ENCODE measurements at regions not wholly inside any gene's neighbourhood (a gene's known extent, or its start where the extent isn't known, plus 50 kb on each side); places are given as distances from the start of the nearest gene placed in this dataset.
"Not testable (repeated sequence)": the region's sequence is repeated elsewhere in the genome, so short reads cannot be mapped to it uniquely, and the experiment has no call there.

DNA sequence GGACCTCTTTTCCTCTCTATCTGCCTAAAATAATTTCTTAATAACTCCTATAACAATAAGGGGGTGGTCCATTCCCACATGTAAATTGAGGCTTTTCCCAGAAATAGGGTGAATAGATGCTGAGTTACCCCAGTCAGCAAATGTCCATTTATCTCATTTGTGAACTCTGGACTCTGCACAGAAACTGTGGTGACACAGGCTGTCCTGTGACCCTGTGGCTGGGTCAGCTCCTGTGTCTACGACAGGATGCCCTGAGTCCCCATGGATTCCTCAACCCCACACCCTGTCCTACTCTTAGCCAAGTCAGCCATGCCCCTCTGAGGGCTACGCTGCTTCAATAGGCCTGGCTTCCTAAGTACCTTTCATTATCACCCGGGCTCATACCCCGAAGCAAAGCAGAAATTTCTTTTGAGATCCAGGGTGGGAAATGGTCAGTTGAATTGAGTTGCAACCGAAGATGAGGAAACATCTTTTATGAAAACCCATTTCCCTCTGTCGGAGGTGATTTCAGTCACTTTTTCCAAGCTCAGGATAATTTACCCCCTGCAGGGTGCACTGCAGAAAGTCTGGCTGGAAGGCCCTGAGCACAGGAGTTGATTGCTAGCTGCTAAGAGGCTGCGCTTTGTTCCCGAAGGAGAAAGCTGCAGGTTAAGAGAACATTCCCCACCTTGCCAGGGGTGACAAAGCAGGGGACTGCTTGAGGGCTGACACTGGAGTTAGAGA lies 89.5 kb upstream of the PRSS12 start:
- not testable (repeated sequence) for H3K36me3 ChIP-seq (ENCODE audit: control insufficient read depth in 1 of 2, insufficient read depth in 2 of 2, low read length in 2 of 2); H3K9me3 ChIP-seq (ENCODE audit: control insufficient read depth in 1 of 2, low read length in 2 of 2)

DNA sequence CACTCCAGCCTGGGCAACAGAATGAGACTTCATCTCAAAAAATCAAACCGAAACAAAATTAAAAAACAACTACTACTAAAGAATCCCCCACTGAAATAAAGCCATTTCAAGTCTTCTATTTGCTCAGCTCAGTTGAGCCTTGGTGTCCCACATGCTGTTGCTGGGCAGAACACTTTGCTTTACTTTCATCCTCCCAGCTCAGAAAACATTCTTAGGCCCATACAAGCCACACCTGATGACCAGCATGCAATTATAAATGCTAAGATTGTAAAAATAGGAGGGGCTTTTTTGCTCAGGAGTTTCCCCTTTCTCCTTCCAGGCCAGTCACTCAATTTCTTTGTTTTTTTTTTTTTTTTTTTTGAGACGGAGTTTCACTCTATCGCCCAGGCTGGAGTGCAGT lies 94.6 kb upstream of the PRSS12 start:
- not testable (repeated sequence) for H3K9me3 ChIP-seq (ENCODE audit: control insufficient read depth in 1 of 2, low read length in 2 of 2); H3K4me1 ChIP-seq (ENCODE audit: control insufficient read depth in 1 of 2, insufficient read depth in 2 of 2, low read length in 2 of 2); H3K27me3 ChIP-seq (ENCODE audit: control insufficient read depth in 1 of 2, insufficient read depth in 2 of 2, low read length in 2 of 2); H3K4me3 ChIP-seq (ENCODE audit: low read depth in 1 of 2, low read length in 2 of 2); H3K9ac ChIP-seq (ENCODE audit: low read depth in 1 of 2, low read length in 2 of 2); H3K27ac ChIP-seq (ENCODE audit: low read depth, low read length); H3K36me3 ChIP-seq (ENCODE audit: control insufficient read depth in 1 of 2, insufficient read depth in 2 of 2, low read length in 2 of 2)

More for the DNA sequence above, 89.5 kb upstream of the PRSS12 start:
- H3K9ac ChIP-seq (ENCODE audit: low read depth in 1 of 2, low read length in 2 of 2); H3K27ac ChIP-seq (ENCODE audit: low read depth, low read length); H3K4me3 ChIP-seq (ENCODE audit: low read depth in 1 of 2, low read length in 2 of 2); H3K4me1 ChIP-seq (ENCODE audit: control insufficient read depth in 1 of 2, insufficient read depth in 2 of 2, low read length in 2 of 2); H3K27me3 ChIP-seq (ENCODE audit: control insufficient read depth in 1 of 2, insufficient read depth in 2 of 2, low read length in 2 of 2): not testable (repeated sequence)

DNA sequence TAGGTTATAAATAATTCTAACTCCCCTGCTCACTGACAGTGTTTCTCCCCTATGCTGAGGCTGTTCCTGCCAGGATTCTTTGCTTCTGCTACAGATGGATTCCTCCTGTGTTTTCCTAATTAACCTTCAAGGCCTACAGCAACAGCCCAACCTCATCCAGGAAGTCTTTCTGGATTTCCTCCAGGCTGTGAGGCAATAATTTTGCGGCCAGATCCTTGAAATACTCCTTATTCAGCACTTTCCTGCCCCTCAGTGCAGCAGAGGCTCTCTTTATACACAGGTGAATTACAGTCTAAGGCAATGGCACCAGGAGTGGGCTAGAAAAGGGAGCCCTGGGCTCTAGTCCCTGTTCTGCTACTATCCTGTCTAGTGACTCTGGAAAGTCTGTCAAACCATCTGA lies 102.1 kb upstream of the PRSS12 start:
- H3K9me3 ChIP-seq (ENCODE audit: control insufficient read depth in 1 of 2, low read length in 2 of 2); H3K27me3 ChIP-seq (ENCODE audit: control insufficient read depth in 1 of 2, insufficient read depth in 2 of 2, low read length in 2 of 2); H3K36me3 ChIP-seq (ENCODE audit: control insufficient read depth in 1 of 2, insufficient read depth in 2 of 2, low read length in 2 of 2); H3K9ac ChIP-seq (ENCODE audit: low read depth in 1 of 2, low read length in 2 of 2); H3K27ac ChIP-seq (ENCODE audit: low read depth, low read length); H3K4me3 ChIP-seq (ENCODE audit: low read depth in 1 of 2, low read length in 2 of 2); H3K4me1 ChIP-seq (ENCODE audit: control insufficient read depth in 1 of 2, insufficient read depth in 2 of 2, low read length in 2 of 2): not testable (repeated sequence)

DNA sequence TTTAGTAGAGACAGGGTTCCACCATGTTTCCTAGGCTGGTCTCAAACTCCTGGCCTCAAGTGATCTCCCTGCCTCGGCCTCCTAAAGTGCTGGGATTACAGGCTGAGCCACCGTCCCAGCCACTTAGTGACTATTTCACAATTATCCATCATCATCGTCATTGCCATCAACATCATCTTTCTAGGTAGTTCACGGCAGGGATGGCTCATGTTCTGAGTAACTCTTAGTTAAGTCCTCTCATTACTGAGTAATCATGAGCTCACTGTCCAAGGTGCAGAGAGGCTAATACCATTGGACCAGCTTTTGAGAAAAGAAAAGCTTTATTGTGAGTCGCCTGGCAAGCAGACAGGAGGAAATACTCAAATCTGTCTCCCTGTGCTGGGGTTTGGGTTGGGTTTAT lies 108.6 kb upstream of the PRSS12 start:
- H3K4me3 ChIP-seq (ENCODE audit: low read depth in 1 of 2, low read length in 2 of 2); H3K9ac ChIP-seq (ENCODE audit: low read depth in 1 of 2, low read length in 2 of 2); H3K36me3 ChIP-seq (ENCODE audit: control insufficient read depth in 1 of 2, insufficient read depth in 2 of 2, low read length in 2 of 2); H3K27me3 ChIP-seq (ENCODE audit: control insufficient read depth in 1 of 2, insufficient read depth in 2 of 2, low read length in 2 of 2); H3K4me1 ChIP-seq (ENCODE audit: control insufficient read depth in 1 of 2, insufficient read depth in 2 of 2, low read length in 2 of 2); H3K27ac ChIP-seq (ENCODE audit: low read depth, low read length); H3K9me3 ChIP-seq (ENCODE audit: control insufficient read depth in 1 of 2, low read length in 2 of 2): not testable (repeated sequence)

DNA sequence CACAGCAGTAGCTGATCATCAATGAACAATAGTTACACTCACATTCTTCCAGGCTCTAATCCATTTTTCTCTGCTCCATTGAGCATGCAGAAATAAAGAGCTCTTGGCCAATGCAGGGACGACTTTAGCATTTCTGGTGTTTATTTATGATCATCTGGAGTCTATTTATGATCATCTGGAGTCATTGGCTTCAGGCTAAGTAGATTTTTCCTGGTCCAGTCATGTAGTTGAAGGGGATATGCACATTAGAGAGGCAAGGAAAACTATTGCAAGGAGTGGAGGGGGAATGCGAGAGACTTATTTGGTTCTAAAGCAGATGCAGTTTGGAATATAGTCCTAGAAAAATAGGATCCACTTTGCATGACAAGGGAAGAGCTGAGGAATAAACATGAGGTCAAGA lies 113.0 kb upstream of the PRSS12 start:
- not testable (repeated sequence) for H3K9me3 ChIP-seq (ENCODE audit: control insufficient read depth in 1 of 2, low read length in 2 of 2); H3K36me3 ChIP-seq (ENCODE audit: control insufficient read depth in 1 of 2, insufficient read depth in 2 of 2, low read length in 2 of 2); H3K4me3 ChIP-seq (ENCODE audit: low read depth in 1 of 2, low read length in 2 of 2); H3K4me1 ChIP-seq (ENCODE audit: control insufficient read depth in 1 of 2, insufficient read depth in 2 of 2, low read length in 2 of 2); H3K27me3 ChIP-seq (ENCODE audit: control insufficient read depth in 1 of 2, insufficient read depth in 2 of 2, low read length in 2 of 2); H3K9ac ChIP-seq (ENCODE audit: low read depth in 1 of 2, low read length in 2 of 2); H3K27ac ChIP-seq (ENCODE audit: low read depth, low read length)

DNA sequence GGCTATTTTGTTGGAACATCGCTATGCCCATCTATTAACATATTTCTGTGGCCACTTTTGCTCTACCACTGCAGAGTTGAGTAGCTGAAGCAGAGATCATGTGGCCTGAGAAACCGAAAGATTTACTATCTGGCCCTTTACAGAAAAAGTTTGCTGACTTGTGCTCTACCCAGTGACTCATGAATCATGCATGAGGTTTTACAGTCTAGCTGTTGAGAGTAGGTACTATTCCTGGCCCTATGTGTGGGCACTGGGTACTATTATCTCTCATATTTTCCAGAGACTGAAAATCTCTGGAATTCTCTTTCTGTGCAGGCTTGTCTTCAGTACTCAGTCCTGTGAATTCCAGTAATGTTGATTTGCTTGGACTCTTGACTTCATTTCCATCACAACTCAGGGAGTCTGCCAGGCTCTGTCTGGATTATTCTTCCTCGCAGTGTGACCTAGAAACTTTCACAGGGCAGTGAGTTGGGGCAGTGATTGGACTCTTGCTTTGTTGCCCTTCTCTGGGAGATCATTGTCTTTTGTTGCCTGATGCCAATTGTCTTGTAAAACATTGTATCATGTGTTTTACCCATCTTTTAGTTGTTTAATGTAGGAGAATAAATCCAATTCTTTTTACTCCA lies 121.3 kb upstream of the PRSS12 start:
- not testable (repeated sequence) for H3K9ac ChIP-seq (ENCODE audit: low read depth in 1 of 2, low read length in 2 of 2); H3K36me3 ChIP-seq (ENCODE audit: control insufficient read depth in 1 of 2, insufficient read depth in 2 of 2, low read length in 2 of 2); H3K4me3 ChIP-seq (ENCODE audit: low read depth in 1 of 2, low read length in 2 of 2); H3K4me1 ChIP-seq (ENCODE audit: control insufficient read depth in 1 of 2, insufficient read depth in 2 of 2, low read length in 2 of 2); H3K27me3 ChIP-seq (ENCODE audit: control insufficient read depth in 1 of 2, insufficient read depth in 2 of 2, low read length in 2 of 2); H3K9me3 ChIP-seq (ENCODE audit: control insufficient read depth in 1 of 2, low read length in 2 of 2); H3K27ac ChIP-seq (ENCODE audit: low read depth, low read length)

DNA sequence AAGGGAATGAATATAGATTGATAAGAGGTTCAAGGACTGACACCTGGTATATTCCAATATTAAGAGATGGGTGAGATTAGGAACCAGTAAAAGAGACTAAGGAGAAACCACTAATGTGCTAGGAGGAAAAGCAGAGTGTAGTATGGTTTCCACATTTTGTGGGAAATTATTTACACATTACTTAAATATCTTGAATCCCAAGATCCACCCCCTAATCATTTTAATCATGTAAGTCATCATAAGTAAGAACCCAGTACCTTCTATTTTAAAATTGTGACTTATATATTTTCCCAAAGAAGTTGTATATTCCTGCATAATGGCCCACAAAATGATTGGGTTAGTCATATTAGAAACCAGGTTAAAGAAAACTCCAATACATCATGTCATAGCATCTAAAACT lies 122.0 kb upstream of the PRSS12 start:
- H3K27ac ChIP-seq (ENCODE audit: low read depth, low read length); H3K9me3 ChIP-seq (ENCODE audit: control insufficient read depth in 1 of 2, low read length in 2 of 2); H3K4me1 ChIP-seq (ENCODE audit: control insufficient read depth in 1 of 2, insufficient read depth in 2 of 2, low read length in 2 of 2); H3K36me3 ChIP-seq (ENCODE audit: control insufficient read depth in 1 of 2, insufficient read depth in 2 of 2, low read length in 2 of 2); H3K4me3 ChIP-seq (ENCODE audit: low read depth in 1 of 2, low read length in 2 of 2); H3K9ac ChIP-seq (ENCODE audit: low read depth in 1 of 2, low read length in 2 of 2); H3K27me3 ChIP-seq (ENCODE audit: control insufficient read depth in 1 of 2, insufficient read depth in 2 of 2, low read length in 2 of 2): not testable (repeated sequence)

DNA sequence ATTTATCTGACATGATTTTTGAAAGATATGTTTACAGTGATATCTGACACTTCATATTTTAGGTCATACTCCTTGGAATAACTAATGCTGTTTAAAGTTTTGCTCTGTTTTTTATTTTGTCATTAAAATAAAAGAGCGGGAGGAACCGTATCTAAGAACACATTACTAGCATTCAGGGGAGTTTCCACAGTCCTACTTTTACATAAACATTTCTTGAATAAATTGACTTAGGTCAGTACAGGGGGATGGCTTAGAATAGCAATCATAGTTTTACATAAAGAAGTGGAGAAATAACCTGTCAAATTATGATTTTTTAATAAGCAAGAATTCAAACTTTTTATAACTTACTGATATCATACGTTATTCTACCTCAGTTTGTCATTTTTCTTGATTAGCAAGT lies 123.1 kb upstream of the PRSS12 start:
- H3K9me3 ChIP-seq (ENCODE audit: control insufficient read depth in 1 of 2, low read length in 2 of 2); H3K27ac ChIP-seq (ENCODE audit: low read depth, low read length); H3K27me3 ChIP-seq (ENCODE audit: control insufficient read depth in 1 of 2, insufficient read depth in 2 of 2, low read length in 2 of 2); H3K4me3 ChIP-seq (ENCODE audit: low read depth in 1 of 2, low read length in 2 of 2); H3K9ac ChIP-seq (ENCODE audit: low read depth in 1 of 2, low read length in 2 of 2); H3K4me1 ChIP-seq (ENCODE audit: control insufficient read depth in 1 of 2, insufficient read depth in 2 of 2, low read length in 2 of 2); H3K36me3 ChIP-seq (ENCODE audit: control insufficient read depth in 1 of 2, insufficient read depth in 2 of 2, low read length in 2 of 2): not testable (repeated sequence)

DNA sequence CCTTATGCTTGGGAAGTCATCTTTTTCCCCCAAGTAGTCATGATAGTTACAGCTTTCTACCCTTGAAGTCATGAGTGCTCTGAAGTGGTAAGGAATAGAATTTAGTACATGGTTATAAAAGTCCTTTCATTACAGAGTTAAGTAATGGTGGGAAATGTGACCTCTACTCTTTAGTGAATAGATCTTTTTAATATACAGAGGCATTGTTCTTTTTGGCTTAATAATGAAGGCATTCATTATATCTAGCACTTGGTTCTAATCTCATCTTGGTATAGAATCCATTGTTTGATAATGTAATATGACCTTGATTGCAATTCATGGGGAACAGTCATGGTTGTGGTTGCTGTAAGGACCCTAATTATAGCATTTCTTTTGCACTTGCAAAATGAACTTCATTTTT lies 125.0 kb upstream of the PRSS12 start:
- H3K27ac ChIP-seq (ENCODE audit: low read depth, low read length); H3K9me3 ChIP-seq (ENCODE audit: control insufficient read depth in 1 of 2, low read length in 2 of 2); H3K4me3 ChIP-seq (ENCODE audit: low read depth in 1 of 2, low read length in 2 of 2); H3K27me3 ChIP-seq (ENCODE audit: control insufficient read depth in 1 of 2, insufficient read depth in 2 of 2, low read length in 2 of 2); H3K4me1 ChIP-seq (ENCODE audit: control insufficient read depth in 1 of 2, insufficient read depth in 2 of 2, low read length in 2 of 2); H3K9ac ChIP-seq (ENCODE audit: low read depth in 1 of 2, low read length in 2 of 2); H3K36me3 ChIP-seq (ENCODE audit: control insufficient read depth in 1 of 2, insufficient read depth in 2 of 2, low read length in 2 of 2): not testable (repeated sequence)

DNA sequence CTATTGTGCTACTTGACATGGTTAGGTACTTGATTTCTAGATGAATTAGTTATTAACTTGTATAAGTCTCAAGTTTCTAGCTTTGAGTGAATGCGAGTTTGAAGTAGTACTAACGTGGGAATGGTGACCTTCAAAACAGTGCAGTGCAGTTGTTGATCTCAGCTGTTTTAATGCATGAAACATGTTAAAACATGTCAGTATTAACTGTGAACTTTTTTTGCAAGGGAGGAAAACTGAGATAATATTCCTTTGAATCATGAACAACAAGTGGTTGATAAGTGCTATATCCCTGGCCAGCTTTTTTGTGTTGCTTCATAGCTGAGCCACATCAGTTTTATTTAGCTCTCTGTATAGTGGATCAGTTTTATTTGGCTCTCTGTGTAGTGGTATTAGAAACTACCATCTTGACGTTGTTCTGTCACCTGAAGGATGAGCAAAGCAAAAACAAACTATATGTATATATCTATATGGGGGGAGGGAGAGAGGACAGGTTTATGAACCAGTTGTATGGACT lies 133.1 kb upstream of the PRSS12 start:
- not testable (repeated sequence) for H3K4me1 ChIP-seq (ENCODE audit: control insufficient read depth in 1 of 2, insufficient read depth in 2 of 2, low read length in 2 of 2); H3K4me3 ChIP-seq (ENCODE audit: low read depth in 1 of 2, low read length in 2 of 2); H3K9ac ChIP-seq (ENCODE audit: low read depth in 1 of 2, low read length in 2 of 2)

More for the DNA sequence above, 133.1 kb upstream of the PRSS12 start:
- H3K27me3 ChIP-seq (ENCODE audit: control insufficient read depth in 1 of 2, insufficient read depth in 2 of 2, low read length in 2 of 2); H3K9me3 ChIP-seq (ENCODE audit: control insufficient read depth in 1 of 2, low read length in 2 of 2); H3K36me3 ChIP-seq (ENCODE audit: control insufficient read depth in 1 of 2, insufficient read depth in 2 of 2, low read length in 2 of 2); H3K27ac ChIP-seq (ENCODE audit: low read depth, low read length): not testable (repeated sequence)

All from duodenal mucosa (tissue), 2 donors.